GM12878 (cell line): ENCODE measurements at regions not wholly inside any gene's neighbourhood (a gene's known extent, or its start where the extent isn't known, plus 50 kb on each side); places are given as distances from the start of the nearest gene placed in this dataset.
"Not testable (repeated sequence)": the region's sequence is repeated elsewhere in the genome, so short reads cannot be mapped to it uniquely, and the experiment has no call there.

Experiments used
- EP300 ChIP-seq, 2 experiments: fragments of 150-350 bp in 1 of 2; IDR thresholded peaks; 2 replicates each; pipeline ENCODE4 v1.6.1; 2011 to 2012; ENCODE audit warnings: low read depth in 2 of 2, low read length in 2 of 2, borderline replicate concordance in 1 of 2, improper control_type of control experiment in 1 of 2, inconsistent platforms in 1 of 2; ENCODE audit not compliant: control insufficient read depth in 1 of 2
- HDAC6 ChIP-seq: fragments of 200-600 bp; sonication (generic); IDR thresholded peaks from one replicate; pipeline ENCODE4 v1.8.0; 2017; ENCODE audit warnings: antibody characterized with exemption; ENCODE audit not compliant: unreplicated experiment
- RFX5 ChIP-seq: IDR thresholded peaks from 2 replicates; pipeline ENCODE4 v1.6.1; 2011; ENCODE audit warnings: low read depth, low read length, improper control_type of control experiment
- TF ChIP-seq, protein P1 (sequence below), 3 experiments: IDR thresholded peaks in 2 of 3; conservative IDR thresholded peaks in 1 of 3; 2 replicates each; pipeline ENCODE4 v1.5.1; 2011; ENCODE audit warnings: low read depth in 3 of 3, low read length in 3 of 3, mild to moderate bottlenecking in 3 of 3, control low read depth in 2 of 3, moderate library complexity in 2 of 3, inconsistent platforms in 1 of 3, mixed read lengths in 1 of 3; ENCODE audit not compliant: control insufficient read depth in 2 of 3, insufficient read depth in 1 of 3; ENCODE audit errors: extremely low read depth in 1 of 3
- TF ChIP-seq, protein P2 (sequence below): fragments of 450-650 bp; IDR thresholded peaks from 2 replicates; pipeline ENCODE4 v1.6.1; 2018; ENCODE audit warnings: borderline replicate concordance, mild to moderate bottlenecking; ENCODE audit not compliant: partially characterized antibody

DNA sequence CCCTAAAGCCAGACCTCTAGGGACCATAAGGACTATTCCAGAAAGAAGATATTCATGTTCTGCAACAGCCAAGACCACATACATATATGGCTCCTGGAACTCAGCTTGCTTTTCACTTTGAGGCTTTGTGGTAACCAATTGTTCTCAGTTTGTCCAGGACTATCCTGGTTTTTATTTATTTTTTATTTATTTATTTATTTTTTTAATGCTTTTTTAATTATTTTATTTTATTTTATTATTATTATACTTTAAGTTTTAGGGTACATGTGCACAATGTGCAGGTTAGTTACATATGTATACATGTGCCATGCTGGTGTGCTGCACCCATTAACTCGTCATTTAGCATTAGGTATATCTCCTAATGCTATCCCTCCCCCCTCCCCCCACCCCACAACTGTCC is 201.1 kb downstream of the DIO2 start:
- TF ChIP-seq, protein P1, sequence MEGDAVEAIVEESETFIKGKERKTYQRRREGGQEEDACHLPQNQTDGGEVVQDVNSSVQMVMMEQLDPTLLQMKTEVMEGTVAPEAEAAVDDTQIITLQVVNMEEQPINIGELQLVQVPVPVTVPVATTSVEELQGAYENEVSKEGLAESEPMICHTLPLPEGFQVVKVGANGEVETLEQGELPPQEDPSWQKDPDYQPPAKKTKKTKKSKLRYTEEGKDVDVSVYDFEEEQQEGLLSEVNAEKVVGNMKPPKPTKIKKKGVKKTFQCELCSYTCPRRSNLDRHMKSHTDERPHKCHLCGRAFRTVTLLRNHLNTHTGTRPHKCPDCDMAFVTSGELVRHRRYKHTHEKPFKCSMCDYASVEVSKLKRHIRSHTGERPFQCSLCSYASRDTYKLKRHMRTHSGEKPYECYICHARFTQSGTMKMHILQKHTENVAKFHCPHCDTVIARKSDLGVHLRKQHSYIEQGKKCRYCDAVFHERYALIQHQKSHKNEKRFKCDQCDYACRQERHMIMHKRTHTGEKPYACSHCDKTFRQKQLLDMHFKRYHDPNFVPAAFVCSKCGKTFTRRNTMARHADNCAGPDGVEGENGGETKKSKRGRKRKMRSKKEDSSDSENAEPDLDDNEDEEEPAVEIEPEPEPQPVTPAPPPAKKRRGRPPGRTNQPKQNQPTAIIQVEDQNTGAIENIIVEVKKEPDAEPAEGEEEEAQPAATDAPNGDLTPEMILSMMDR (IDR thresholded peaks at IDR 0.05 in 2 of 3, conservative IDR thresholded peaks at IDR 0.05 in 1 of 3; ENCODE audit: control insufficient read depth in 2 of 3, extremely low read depth in 1 of 3, insufficient read depth in 1 of 3, low read depth in 3 of 3, low read length in 3 of 3), result not testable (repeated sequence)
- TF ChIP-seq, protein P2, sequence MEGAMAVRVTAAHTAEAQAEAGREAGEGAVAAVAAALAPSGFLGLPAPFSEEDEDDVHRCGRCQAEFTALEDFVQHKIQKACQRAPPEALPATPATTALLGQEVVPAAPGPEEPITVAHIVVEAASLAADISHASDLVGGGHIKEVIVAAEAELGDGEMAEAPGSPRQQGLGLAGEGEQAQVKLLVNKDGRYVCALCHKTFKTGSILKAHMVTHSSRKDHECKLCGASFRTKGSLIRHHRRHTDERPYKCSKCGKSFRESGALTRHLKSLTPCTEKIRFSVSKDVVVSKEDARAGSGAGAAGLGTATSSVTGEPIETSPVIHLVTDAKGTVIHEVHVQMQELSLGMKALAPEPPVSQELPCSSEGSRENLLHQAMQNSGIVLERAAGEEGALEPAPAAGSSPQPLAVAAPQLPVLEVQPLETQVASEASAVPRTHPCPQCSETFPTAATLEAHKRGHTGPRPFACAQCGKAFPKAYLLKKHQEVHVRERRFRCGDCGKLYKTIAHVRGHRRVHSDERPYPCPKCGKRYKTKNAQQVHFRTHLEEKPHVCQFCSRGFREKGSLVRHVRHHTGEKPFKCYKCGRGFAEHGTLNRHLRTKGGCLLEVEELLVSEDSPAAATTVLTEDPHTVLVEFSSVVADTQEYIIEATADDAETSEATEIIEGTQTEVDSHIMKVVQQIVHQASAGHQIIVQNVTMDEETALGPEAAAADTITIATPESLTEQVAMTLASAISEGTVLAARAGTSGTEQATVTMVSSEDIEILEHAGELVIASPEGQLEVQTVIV, result not testable (repeated sequence)
- not testable (repeated sequence) for TF ChIP-seq EP300 (IDR thresholded peaks at IDR 0.05; ENCODE audit: borderline replicate concordance in 1 of 2, control insufficient read depth in 1 of 2, low read depth in 2 of 2, low read length in 2 of 2); HDAC6; RFX5
